GM13976 (cell line): ENCODE measurements at regions not wholly inside any gene's neighbourhood (a gene's known extent, or its start where the extent isn't known, plus 50 kb on each side); places are given as distances from the start of the nearest gene placed in this dataset.

Experiments
- DNase-seq: peaks from one replicate; pipeline ENCODE4 v3.0.0; 2012; ENCODE audit warnings: low spot score
- CTCF ChIP-seq: IDR thresholded peaks from 2 replicates; pipeline ENCODE4 v1.5.1; 2012; ENCODE audit warnings: borderline replicate concordance, mild to moderate bottlenecking; ENCODE audit not compliant: insufficient read depth; ENCODE audit errors: extremely low read depth, missing control alignments, control extremely low read depth
- in situ Hi-C: fragments of 300-500 bp; cut with MboI; formaldehyde crosslinking; loops from one replicate; pipeline ENCODE4 v1.12.0; 2022; ENCODE audit warnings: low sequenced_read_pairs, mixed read lengths, inconsistent platforms; ENCODE audit not compliant: unreplicated experiment

- no peak for DNase-seq
- in situ Hi-C loops: no loop called here
- no peak for TF ChIP-seq CTCF
Measured at GRCh38 chr10:108812296-108812695, 1111.0 kb downstream of the XPNPEP1 start.

GRCh38 chr10:108808228-108808627 is 1115.1 kb downstream of the XPNPEP1 start:
- no peak for DNase-seq
- in situ Hi-C loops: no loop called here
- no peak for TF ChIP-seq CTCF

GRCh38 chr10:108801775-108802517 is 1121.4 kb downstream of the XPNPEP1 start:
- in situ Hi-C loops: no loop called here
- DNase-seq: no peak
- TF ChIP-seq CTCF: no peak

GRCh38 chr10:108801220-108801619 is 1122.1 kb downstream of the XPNPEP1 start:
- DNase-seq: no peak
- in situ Hi-C loops: no loop called here
- no peak for TF ChIP-seq CTCF

- no peak for DNase-seq
- no peak for TF ChIP-seq CTCF
- in situ Hi-C loops: no loop called here
Measured at GRCh38 chr10:108797573-108797972, 1125.7 kb downstream of the XPNPEP1 start.

- no peak for DNase-seq
Measured at GRCh38 chr10:108791794-108792474, 1131.4 kb downstream of the XPNPEP1 start.

More at GRCh38 chr10:108791794-108792474, 1131.4 kb downstream of the XPNPEP1 start:
- in situ Hi-C loops: no loop called here
- no peak for TF ChIP-seq CTCF
